GM12892 (cell line): ENCODE measurements at regions not wholly inside any gene's neighbourhood (a gene's known extent, or its start where the extent isn't known, plus 50 kb on each side); places are given as distances from the start of the nearest gene placed in this dataset.
A peak's percentile ranks its signal among the peaks of the same experiment; 100 is the strongest.

Experiments
- DNase-seq: peaks from one replicate; pipeline ENCODE4 v3.0.0; 2011; ENCODE audit not compliant: insufficient read length
- FAIRE-seq: peaks from 2 replicates; lab custom pipeline; 2011; peaks lifted over from hg19 to GRCh38; lab: Jason Lieb, UNC
- POLR2A ChIP-seq: IDR thresholded peaks from 2 replicates; pipeline ENCODE4 v1.6.1; 2011; ENCODE audit warnings: low read depth, low read length, control low read depth
- POLR2AphosphoS5 ChIP-seq: IDR thresholded peaks from 2 replicates; pipeline ENCODE4 v1.6.1; 2011; ENCODE audit warnings: low read depth, low read length, control low read depth
- TAF1 ChIP-seq: IDR thresholded peaks from 2 replicates; pipeline ENCODE4 v1.6.1; 2011; ENCODE audit warnings: low read depth, mild to moderate bottlenecking, control low read depth, low read length, borderline replicate concordance

- no peak for FAIRE-seq
- TF ChIP-seq POLR2AphosphoS5 (no peak), TAF1 (no peak), POLR2A (no peak)
- peak; percentile 60 for DNase-seq
Measured at GRCh38 chr20:59518881-59519706, 85.2 kb upstream of the PHACTR3 start.

- FAIRE-seq: no peak
- TF ChIP-seq TAF1 (no peak), POLR2AphosphoS5 (no peak), POLR2A (no peak)
- DNase-seq: no peak
Measured at GRCh38 chr20:59519707-59520014, 84.7 kb upstream of the PHACTR3 start.

- TF ChIP-seq TAF1 (no peak), POLR2A (no peak), POLR2AphosphoS5 (no peak)
- FAIRE-seq: no peak
Measured at GRCh38 chr20:59520814-59521213, 83.5 kb upstream of the PHACTR3 start.

GRCh38 chr20:59525500-59526241, 78.7 kb upstream of the PHACTR3 start:
- DNase-seq: peak; percentile 29
- FAIRE-seq: no peak
- TF ChIP-seq POLR2A (no peak), TAF1 (no peak), POLR2AphosphoS5 (no peak)

More at GRCh38 chr20:59520814-59521213, 83.5 kb upstream of the PHACTR3 start:
- no peak for DNase-seq

- no peak for FAIRE-seq
- no peak for DNase-seq
- TF ChIP-seq POLR2A: no peak
- no peak for TF ChIP-seq POLR2AphosphoS5
- no peak for TF ChIP-seq TAF1
Measured at GRCh38 chr20:59526242-59527225, 77.8 kb upstream of the PHACTR3 start.

GRCh38 chr20:59530782-59531181, 73.6 kb upstream of the PHACTR3 start:
- no peak for FAIRE-seq

GRCh38 chr20:59537991-59538390, 66.3 kb upstream of the PHACTR3 start:
- FAIRE-seq (no peak), DNase-seq (no peak)
- TF ChIP-seq TAF1: no peak
- TF ChIP-seq POLR2AphosphoS5: no peak
- TF ChIP-seq POLR2A: no peak

More at GRCh38 chr20:59530782-59531181, 73.6 kb upstream of the PHACTR3 start:
- DNase-seq: no peak
- no peak for TF ChIP-seq TAF1

- DNase-seq (no peak), FAIRE-seq (no peak)
- TF ChIP-seq POLR2AphosphoS5 (no peak), TAF1 (no peak), POLR2A (no peak)
Measured at GRCh38 chr20:59547596-59547995, 56.7 kb upstream of the PHACTR3 start.
